ENCODE measurements at regions not wholly inside any gene's neighbourhood (a gene's known extent, or its start where the extent isn't known, plus 50 kb on each side); places are given as distances from the start of the nearest gene placed in this dataset.

DNA sequence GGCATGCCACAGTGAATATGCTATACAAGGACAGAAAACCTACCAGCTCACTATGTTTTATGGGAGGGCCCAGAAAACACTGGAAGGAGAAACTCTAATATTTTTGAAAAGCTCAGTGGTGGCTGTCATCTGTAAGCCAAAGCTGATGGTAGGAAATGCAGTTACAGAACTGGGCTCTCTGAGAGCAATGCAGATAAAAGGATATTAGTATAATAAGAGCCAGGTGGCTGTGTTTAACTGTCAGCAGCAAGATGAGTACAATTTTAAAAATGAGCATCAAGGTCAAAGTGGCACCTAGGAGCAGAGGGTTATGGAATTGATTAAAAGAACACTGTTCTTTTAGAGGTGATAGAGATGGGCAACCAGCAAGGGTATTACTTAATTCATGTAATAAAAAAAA, 345.0 kb downstream of the NDFIP2 start:
- TF ChIP-seq, protein P1, sequence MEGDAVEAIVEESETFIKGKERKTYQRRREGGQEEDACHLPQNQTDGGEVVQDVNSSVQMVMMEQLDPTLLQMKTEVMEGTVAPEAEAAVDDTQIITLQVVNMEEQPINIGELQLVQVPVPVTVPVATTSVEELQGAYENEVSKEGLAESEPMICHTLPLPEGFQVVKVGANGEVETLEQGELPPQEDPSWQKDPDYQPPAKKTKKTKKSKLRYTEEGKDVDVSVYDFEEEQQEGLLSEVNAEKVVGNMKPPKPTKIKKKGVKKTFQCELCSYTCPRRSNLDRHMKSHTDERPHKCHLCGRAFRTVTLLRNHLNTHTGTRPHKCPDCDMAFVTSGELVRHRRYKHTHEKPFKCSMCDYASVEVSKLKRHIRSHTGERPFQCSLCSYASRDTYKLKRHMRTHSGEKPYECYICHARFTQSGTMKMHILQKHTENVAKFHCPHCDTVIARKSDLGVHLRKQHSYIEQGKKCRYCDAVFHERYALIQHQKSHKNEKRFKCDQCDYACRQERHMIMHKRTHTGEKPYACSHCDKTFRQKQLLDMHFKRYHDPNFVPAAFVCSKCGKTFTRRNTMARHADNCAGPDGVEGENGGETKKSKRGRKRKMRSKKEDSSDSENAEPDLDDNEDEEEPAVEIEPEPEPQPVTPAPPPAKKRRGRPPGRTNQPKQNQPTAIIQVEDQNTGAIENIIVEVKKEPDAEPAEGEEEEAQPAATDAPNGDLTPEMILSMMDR (conservative IDR thresholded peaks at IDR 0.05), result no peak
- H2BK15ac ChIP-seq (ENCODE audit: low read depth, low read length), result no peak overlapping the region
- H3K9me3 ChIP-seq (ENCODE audit: control insufficient read depth, low read depth, low read length), result no peaks in the 10 kb centered on the region
- no peak overlapping the region for H4K91ac ChIP-seq (ENCODE audit: insufficient read length, low read depth, low read length)
- Mint-ChIP-seq H3K4me1 (no peaks in the 10 kb centered on the region), H3K27ac (peak overlapping the region in 1 of 3 experiments; percentile 44; a peak in 1 of 7 replicates), H3K4me3 (no peak overlapping the region), H3K36me3 (ENCODE audit: insufficient read depth in 1 of 3, low read depth in 3 of 3) (peaks cover 4 to 14% (median 7%) of the 10 kb centered on the region in 3 experiments; a peak in 6 of 7 replicates), H3K9me3 (peaks cover 14 to 16% of the 10 kb centered on the region in 2 experiments), H3K27me3 (ENCODE audit: low read depth) (no peaks in the 10 kb centered on the region)
- H4K5ac ChIP-seq (ENCODE audit: insufficient read length, low read depth, low read length), result no peak overlapping the region
- no peak overlapping the region for H3K23ac ChIP-seq (ENCODE audit: insufficient read length, low read depth, low read length)
- no peaks in the 10 kb centered on the region for H3K79me2 ChIP-seq (ENCODE audit: insufficient read depth, low read length)
- H4K20me1 ChIP-seq (ENCODE audit: control insufficient read depth, insufficient read depth, insufficient read length), result no peaks in the 10 kb centered on the region
- H2BK120ac ChIP-seq (ENCODE audit: low read depth, low read length, poor library complexity, severe bottlenecking), result no peak overlapping the region
- no peak overlapping the region for H3K4me2 ChIP-seq (ENCODE audit: insufficient read depth, insufficient read length, low read length)
- H3K14ac ChIP-seq (ENCODE audit: insufficient read depth, low read length), result no peak overlapping the region
- no peak overlapping the region for H2BK12ac ChIP-seq (ENCODE audit: insufficient read length, low read depth, low read length)
- no peaks in the 10 kb centered on the region for H3K4me1 ChIP-seq (ENCODE audit: insufficient read depth, low read length)
- H3K18ac ChIP-seq (ENCODE audit: insufficient read length, low read depth, low read length), result no peak overlapping the region
- no peak overlapping the region for H4K8ac ChIP-seq (replicated peaks; ENCODE audit: insufficient read length, low read depth, low read length)
- H3K4ac ChIP-seq (ENCODE audit: low read depth, low read length), result no peak overlapping the region
- no peaks in the 10 kb centered on the region for H3K23me2 ChIP-seq (ENCODE audit: insufficient read length, low read depth, low read length, poor library complexity, severe bottlenecking)
- no peak overlapping the region for H3T11ph ChIP-seq (ENCODE audit: low read length)
- no peak overlapping the region for H2BK20ac ChIP-seq (ENCODE audit: low read depth, low read length, poor library complexity, severe bottlenecking)
- no peak overlapping the region for H2BK5ac ChIP-seq (ENCODE audit: insufficient read length, low read length)
- no peak overlapping the region for H3K56ac ChIP-seq (ENCODE audit: insufficient read length, low read depth, low read length)
- H3K27me3 ChIP-seq (ENCODE audit: insufficient read depth, low read length), result no peaks in the 10 kb centered on the region
- no peak overlapping the region for H2AFZ ChIP-seq (ENCODE audit: low read length)
- H3K9ac ChIP-seq (ENCODE audit: extremely low read depth, insufficient read length, low read length), result no peak overlapping the region
- DNase-seq, result no peak
- H2AK5ac ChIP-seq (ENCODE audit: insufficient read length, low read length), result no peak overlapping the region
- no peaks in the 10 kb centered on the region for H3K79me1 ChIP-seq (ENCODE audit: insufficient read depth, low read depth, low read length, poor library complexity, severe bottlenecking)
- no peak overlapping the region for H3K27ac ChIP-seq (ENCODE audit: insufficient read length, low read depth, low read length)
